H1 (cell line): ENCODE measurements at regions not wholly inside any gene's neighbourhood (a gene's known extent, or its start where the extent isn't known, plus 50 kb on each side); places are given as distances from the start of the nearest gene placed in this dataset.

Experiments used
- CBX8 ChIP-seq: fragments of 300-800, 300-1000 bp; sonication (generic); IDR thresholded peaks from 2 replicates; pipeline ENCODE4 v1.7.1; 2016; ENCODE audit warnings: low read depth, low read length, borderline replicate concordance
- RFX5 ChIP-seq: IDR thresholded peaks from 2 replicates; pipeline ENCODE4 v1.6.1; 2011; ENCODE audit warnings: low read depth, low read length, improper control_type of control experiment, borderline replicate concordance
- TF ChIP-seq, protein P1 (sequence below), 3 experiments: IDR thresholded peaks; 1 replicate in 2 of 3; 2 replicates in 1 of 3; pipeline versions ENCODE4 v1.5.1 to v1.6.1; 2011; ENCODE audit warnings: low read length in 3 of 3, mild to moderate bottlenecking in 3 of 3, inconsistent platforms in 2 of 3, low read depth in 1 of 3, moderate library complexity in 1 of 3; ENCODE audit not compliant: insufficient read depth in 1 of 3; ENCODE audit errors: control extremely low read depth in 1 of 3
- TF ChIP-seq, protein P2 (sequence below): IDR thresholded peaks from 2 replicates; pipeline ENCODE4 v1.6.1; 2011; ENCODE audit warnings: low read depth, mild to moderate bottlenecking, low read length; ENCODE audit not compliant: insufficient read depth

DNA sequence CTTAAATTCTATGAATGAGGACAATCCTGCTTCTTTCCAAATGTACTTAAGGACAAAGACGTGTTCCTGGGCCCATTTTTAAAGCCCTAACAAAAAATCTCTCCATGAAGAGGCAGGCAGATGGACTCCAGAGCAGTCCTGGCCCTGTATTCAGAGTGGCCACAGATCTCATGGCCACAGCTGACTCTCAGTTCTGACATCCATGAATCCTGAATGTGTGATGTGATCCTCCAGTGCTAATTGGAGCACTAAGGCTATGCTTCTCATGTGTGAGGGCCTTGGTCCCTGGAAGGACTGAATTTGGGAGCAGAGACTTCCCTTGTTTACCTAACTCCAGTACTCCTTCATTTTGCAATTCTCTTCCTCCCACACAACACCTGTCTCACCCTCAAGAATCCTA, 373.0 kb downstream of the AGTPBP1 start (continued):
- TF ChIP-seq CBX8 (no peak), RFX5 (no peak)
- TF ChIP-seq, protein P1, sequence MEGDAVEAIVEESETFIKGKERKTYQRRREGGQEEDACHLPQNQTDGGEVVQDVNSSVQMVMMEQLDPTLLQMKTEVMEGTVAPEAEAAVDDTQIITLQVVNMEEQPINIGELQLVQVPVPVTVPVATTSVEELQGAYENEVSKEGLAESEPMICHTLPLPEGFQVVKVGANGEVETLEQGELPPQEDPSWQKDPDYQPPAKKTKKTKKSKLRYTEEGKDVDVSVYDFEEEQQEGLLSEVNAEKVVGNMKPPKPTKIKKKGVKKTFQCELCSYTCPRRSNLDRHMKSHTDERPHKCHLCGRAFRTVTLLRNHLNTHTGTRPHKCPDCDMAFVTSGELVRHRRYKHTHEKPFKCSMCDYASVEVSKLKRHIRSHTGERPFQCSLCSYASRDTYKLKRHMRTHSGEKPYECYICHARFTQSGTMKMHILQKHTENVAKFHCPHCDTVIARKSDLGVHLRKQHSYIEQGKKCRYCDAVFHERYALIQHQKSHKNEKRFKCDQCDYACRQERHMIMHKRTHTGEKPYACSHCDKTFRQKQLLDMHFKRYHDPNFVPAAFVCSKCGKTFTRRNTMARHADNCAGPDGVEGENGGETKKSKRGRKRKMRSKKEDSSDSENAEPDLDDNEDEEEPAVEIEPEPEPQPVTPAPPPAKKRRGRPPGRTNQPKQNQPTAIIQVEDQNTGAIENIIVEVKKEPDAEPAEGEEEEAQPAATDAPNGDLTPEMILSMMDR (IDR thresholded peaks at IDR 0.05; ENCODE audit: control extremely low read depth in 1 of 3, insufficient read depth in 1 of 3, low read depth in 1 of 3, low read length in 3 of 3), result no peak
- TF ChIP-seq, protein P2, sequence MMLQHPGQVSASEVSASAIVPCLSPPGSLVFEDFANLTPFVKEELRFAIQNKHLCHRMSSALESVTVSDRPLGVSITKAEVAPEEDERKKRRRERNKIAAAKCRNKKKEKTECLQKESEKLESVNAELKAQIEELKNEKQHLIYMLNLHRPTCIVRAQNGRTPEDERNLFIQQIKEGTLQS, result no peak
